ENCODE measurements at regions not wholly inside any gene's neighbourhood (a gene's known extent, or its start where the extent isn't known, plus 50 kb on each side); places are given as distances from the start of the nearest gene placed in this dataset.

GRCh38 chr5:8349855-8350254, 480.9 kb downstream of the MTRR start:
- no peak for TF ChIP-seq CTCF (IDR thresholded peaks at IDR 0.05; ENCODE audit: low read depth, low read length)
- no peak for TF ChIP-seq EZH2phosphoT487 (IDR thresholded peaks at IDR 0.05; ENCODE audit: low read depth)
